Endothelial cell of umbilical vein (primary cell): ENCODE measurements at regions not wholly inside any gene's neighbourhood (a gene's known extent, or its start where the extent isn't known, plus 50 kb on each side); places are given as distances from the start of the nearest gene placed in this dataset.

Source experiments
- BruUV-seq: library from RNA; stranded (reverse); fragments of 400-500 nt; replicated peaks from 2 replicates; lab custom pipeline; 2021; lab: Mats Ljungman, UMichigan
- CTCF ChIA-PET: fragments of 300-600, 350-600 bp; sonication (Branson Sonifier 250); formaldehyde crosslinking; loops from one replicate; lab custom pipeline; 2021; ENCODE audit warnings: antibody characterized with exemption, inconsistent platforms; lab: Charles Lee
- POLR2A ChIA-PET: fragments of 300-600, 350-600 bp; sonication (Branson Sonifier 250); formaldehyde crosslinking; loops from one replicate; lab custom pipeline; 2021; ENCODE audit warnings: antibody characterized with exemption, inconsistent platforms; lab: Charles Lee
- DNase-seq: peaks from one replicate; pipeline ENCODE4 v3.0.0-alpha.2; 2011; ENCODE audit warnings: low read depth, low spot score
- FAIRE-seq: peaks from 2 replicates; lab custom pipeline; 2011; peaks lifted over from hg19 to GRCh38; lab: Jason Lieb, UNC
- H2AFZ ChIP-seq: 2 replicates; pipeline ENCODE4 v1.6.0; 2012; ENCODE audit warnings: low read depth, low read length, control low read depth, inconsistent platforms
- H3K27ac ChIP-seq: 2 replicates; pipeline ENCODE4 v1.5.1; 2011; ENCODE audit warnings: low read depth, mild to moderate bottlenecking, control low read depth, low read length, moderate library complexity; ENCODE audit not compliant: insufficient read depth
- H3K27me3 ChIP-seq, 2 experiments: 2 replicates each; pipeline versions ENCODE4 v1.6.0 to v1.6.1; 2011; ENCODE audit warnings: low read length in 2 of 2, mixed read lengths in 1 of 2; ENCODE audit not compliant: control insufficient read depth in 2 of 2, insufficient read depth in 2 of 2
- H3K36me3 ChIP-seq, 2 experiments: 2 replicates in 1 of 2; 3 replicates in 1 of 2; pipeline ENCODE4 v1.5.1; 2011; ENCODE audit warnings: low read length in 2 of 2, mild to moderate bottlenecking in 1 of 2, moderate library complexity in 1 of 2; ENCODE audit not compliant: control insufficient read depth in 2 of 2, insufficient read depth in 2 of 2; ENCODE audit errors: extremely low read depth in 1 of 2
- H3K4me1 ChIP-seq: 3 replicates; pipeline ENCODE4 v1.5.1; 2011; ENCODE audit warnings: mild to moderate bottlenecking, low read length; ENCODE audit not compliant: control insufficient read depth, insufficient read depth; ENCODE audit errors: extremely low read depth
- H3K4me2 ChIP-seq: 2 replicates; pipeline ENCODE4 v1.6.1; 2011; ENCODE audit warnings: low read length, control low read depth, mixed read lengths; ENCODE audit not compliant: insufficient read depth
- H3K4me3 ChIP-seq, 3 experiments: fragments of 200-600 bp in 1 of 3; sonication (generic), shearing (Covaris generic) in 1 of 3; replicated peaks in 1 of 3; 2 replicates each; pipeline ENCODE4 v1.5.1; 2011 to 2016; ENCODE audit warnings: control low read depth in 3 of 3, low read length in 3 of 3, mild to moderate bottlenecking in 2 of 3, inconsistent platforms in 1 of 3, low read depth in 1 of 3, moderate library complexity in 1 of 3; ENCODE audit not compliant: insufficient read depth in 1 of 3
- H3K79me2 ChIP-seq: 2 replicates; pipeline ENCODE4 v1.6.0; 2012; ENCODE audit warnings: low read length, inconsistent platforms; ENCODE audit not compliant: control insufficient read depth, insufficient read depth
- H3K9ac ChIP-seq: replicated peaks from 2 replicates; pipeline ENCODE3; 2011; ENCODE audit warnings: low read length, control low read depth; ENCODE audit not compliant: insufficient read depth; ENCODE audit errors: extremely low read depth
- H3K9me1 ChIP-seq: replicated peaks from 3 replicates; pipeline ENCODE4 v1.6.0; 2011; ENCODE audit warnings: mild to moderate bottlenecking, low read length; ENCODE audit not compliant: control insufficient read depth, insufficient read depth; ENCODE audit errors: extremely low read depth
- H3K9me3 ChIP-seq: replicated peaks from 2 replicates; pipeline ENCODE4 v1.5.1; 2012; ENCODE audit warnings: low read length, inconsistent platforms; ENCODE audit not compliant: control insufficient read depth, insufficient read depth
- H4K20me1 ChIP-seq: replicated peaks from 2 replicates; pipeline ENCODE3; 2011; ENCODE audit warnings: mild to moderate bottlenecking, low read length; ENCODE audit not compliant: control insufficient read depth, insufficient read depth; ENCODE audit errors: extremely low read depth
- EZH2 ChIP-seq: IDR thresholded peaks from 2 replicates; pipeline ENCODE4 v1.6.1; 2012; ENCODE audit warnings: borderline replicate concordance, low read depth, mild to moderate bottlenecking, moderate library complexity, low read length, inconsistent platforms; ENCODE audit not compliant: severe bottlenecking
- FOS ChIP-seq: IDR thresholded peaks from 2 replicates; pipeline ENCODE4 v1.6.1; 2011; ENCODE audit warnings: mild to moderate bottlenecking, low read length, moderate library complexity, borderline replicate concordance; ENCODE audit not compliant: insufficient read depth
- GATA2 ChIP-seq: IDR thresholded peaks from 2 replicates; pipeline ENCODE4 v1.7.0; 2011; ENCODE audit warnings: low read depth, mild to moderate bottlenecking, moderate library complexity, mixed read lengths, low read length; ENCODE audit not compliant: insufficient read length, insufficient read depth
- JUN ChIP-seq: IDR thresholded peaks from 2 replicates; pipeline ENCODE4 v1.6.1; 2011; ENCODE audit warnings: borderline replicate concordance, low read depth; ENCODE audit not compliant: insufficient read length, insufficient read depth
- MYC ChIP-seq: IDR thresholded peaks from one replicate; pipeline ENCODE4 v1.6.1; 2011; ENCODE audit warnings: mild to moderate bottlenecking, low read depth, low read length
- POLR2A ChIP-seq: IDR thresholded peaks from 2 replicates; pipeline ENCODE4 v1.6.1; 2012; ENCODE audit warnings: low read depth, mild to moderate bottlenecking, control low read depth, low read length
- POLR2AphosphoS5 ChIP-seq: IDR thresholded peaks from 2 replicates; pipeline ENCODE4 v1.6.1; 2012; ENCODE audit warnings: low read depth, mild to moderate bottlenecking, control low read depth, low read length, moderate library complexity; ENCODE audit not compliant: insufficient read depth
- dilution Hi-C: fragments of 300-500 bp; cut with MboI; formaldehyde crosslinking; loops from one replicate; pipeline ENCODE4 v1.15.0; 2019; ENCODE audit warnings: low sequenced_read_pairs; ENCODE audit not compliant: extremely low pct_ligation_motif_present
- intact Hi-C: fragments of 100-400 bp; cut with micrococcal nuclease; formaldehyde crosslinking; loops from one replicate; pipeline ENCODE4 v1.10.0; 2022
- TF ChIP-seq, protein P1 (sequence below): IDR thresholded peaks from 2 replicates; pipeline ENCODE4 v1.6.1; 2011; ENCODE audit not compliant: insufficient read depth, insufficient read length
- TF ChIP-seq, protein P2 (sequence below), 2 donors: IDR thresholded peaks; 1 replicate in 1 of 2; 2 replicates in 1 of 2; pipeline ENCODE4 v1.5.1; 2011; ENCODE audit warnings: low read length in 2 of 2, mild to moderate bottlenecking in 2 of 2, moderate library complexity in 2 of 2, control low read depth in 1 of 2, inconsistent platforms in 1 of 2, low read depth in 1 of 2; ENCODE audit not compliant: insufficient read depth in 1 of 2; ENCODE audit errors: extremely low read depth in 1 of 2

DNA sequence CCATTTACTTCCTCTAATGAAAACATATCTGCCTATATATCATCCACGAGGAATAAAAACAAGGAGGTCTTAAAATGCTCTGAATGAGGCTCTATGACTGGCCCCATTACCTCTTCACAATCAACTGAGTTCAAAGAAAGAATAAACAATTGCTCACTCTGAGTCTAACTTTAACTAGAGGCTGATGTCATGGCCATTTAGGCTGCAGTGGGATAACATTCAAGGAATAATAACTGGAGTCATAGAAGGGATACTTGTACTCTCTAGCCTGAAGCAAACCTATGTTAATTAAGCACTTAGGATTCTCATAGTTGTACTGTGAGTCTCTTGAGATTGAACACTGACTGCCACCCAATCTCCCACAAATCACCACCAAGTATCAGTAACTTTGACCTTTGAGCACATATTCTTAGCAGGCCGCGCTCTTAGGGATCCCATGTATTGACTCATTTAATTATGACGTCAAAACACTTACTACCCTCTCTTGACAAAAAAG is 70.2 kb downstream of the PERP start:
- H2AFZ ChIP-seq: no peak overlapping the region
- CTCF ChIA-PET: no interaction called here
- no peaks in the 10 kb centered on the region for H3K79me2 ChIP-seq
- no peak overlapping the region for H3K9ac ChIP-seq
- DNase-seq (no peak), FAIRE-seq (no peak)
- no peaks in the 10 kb centered on the region for H3K36me3 ChIP-seq
- H3K27me3 ChIP-seq: no peaks in the 10 kb centered on the region
- H3K9me3 ChIP-seq: no peaks in the 10 kb centered on the region
- H3K4me3 ChIP-seq: no peak overlapping the region
- no peak for TF ChIP-seq MYC
- TF ChIP-seq POLR2AphosphoS5: no peak
- TF ChIP-seq POLR2A: no peak
- no peak for TF ChIP-seq GATA2
- TF ChIP-seq, protein P1, sequence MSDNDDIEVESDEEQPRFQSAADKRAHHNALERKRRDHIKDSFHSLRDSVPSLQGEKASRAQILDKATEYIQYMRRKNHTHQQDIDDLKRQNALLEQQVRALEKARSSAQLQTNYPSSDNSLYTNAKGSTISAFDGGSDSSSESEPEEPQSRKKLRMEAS: no peak
- no peak for TF ChIP-seq EZH2
- TF ChIP-seq, protein P2, sequence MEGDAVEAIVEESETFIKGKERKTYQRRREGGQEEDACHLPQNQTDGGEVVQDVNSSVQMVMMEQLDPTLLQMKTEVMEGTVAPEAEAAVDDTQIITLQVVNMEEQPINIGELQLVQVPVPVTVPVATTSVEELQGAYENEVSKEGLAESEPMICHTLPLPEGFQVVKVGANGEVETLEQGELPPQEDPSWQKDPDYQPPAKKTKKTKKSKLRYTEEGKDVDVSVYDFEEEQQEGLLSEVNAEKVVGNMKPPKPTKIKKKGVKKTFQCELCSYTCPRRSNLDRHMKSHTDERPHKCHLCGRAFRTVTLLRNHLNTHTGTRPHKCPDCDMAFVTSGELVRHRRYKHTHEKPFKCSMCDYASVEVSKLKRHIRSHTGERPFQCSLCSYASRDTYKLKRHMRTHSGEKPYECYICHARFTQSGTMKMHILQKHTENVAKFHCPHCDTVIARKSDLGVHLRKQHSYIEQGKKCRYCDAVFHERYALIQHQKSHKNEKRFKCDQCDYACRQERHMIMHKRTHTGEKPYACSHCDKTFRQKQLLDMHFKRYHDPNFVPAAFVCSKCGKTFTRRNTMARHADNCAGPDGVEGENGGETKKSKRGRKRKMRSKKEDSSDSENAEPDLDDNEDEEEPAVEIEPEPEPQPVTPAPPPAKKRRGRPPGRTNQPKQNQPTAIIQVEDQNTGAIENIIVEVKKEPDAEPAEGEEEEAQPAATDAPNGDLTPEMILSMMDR (IDR thresholded peaks at IDR 0.05; ENCODE audit: extremely low read depth in 1 of 2, insufficient read depth in 1 of 2, low read depth in 1 of 2, low read length in 2 of 2): no peak
- TF ChIP-seq FOS: no peak
- TF ChIP-seq JUN: no peak
- intact Hi-C loops: no loop called here
- dilution Hi-C loops: no loop called here
- BruUV-seq: no TSS peak
- H3K9me1 ChIP-seq: no peaks in the 10 kb centered on the region
- POLR2A ChIA-PET: no interaction called here
- no peaks in the 10 kb centered on the region for H3K4me1 ChIP-seq
- H3K27ac ChIP-seq: no peak overlapping the region
- no peaks in the 10 kb centered on the region for H4K20me1 ChIP-seq
- no peak overlapping the region for H3K4me2 ChIP-seq
